GM18502 (cell line): ENCODE measurements at regions not wholly inside any gene's neighbourhood (a gene's known extent, or its start where the extent isn't known, plus 50 kb on each side); places are given as distances from the start of the nearest gene placed in this dataset.
"Not testable (repeated sequence)": the region's sequence is repeated elsewhere in the genome, so short reads cannot be mapped to it uniquely, and the experiment has no call there.

Source experiments
- ATAC-seq: cut with Tn5 transposase; IDR thresholded peaks from one replicate; pipeline ENCODE4 v1.9.1; 2021; ENCODE audit warnings: mild to moderate bottlenecking; ENCODE audit not compliant: unreplicated experiment, poor library complexity

GRCh38 chr6:144920391-144920961, 635.3 kb downstream of the UTRN start:
- no peak for ATAC-seq

- no peak for ATAC-seq
These were observed 636.3 kb downstream of the UTRN start for GRCh38 chr6:144921206-144921975.

- ATAC-seq = no peak
These were observed 637.1 kb downstream of the UTRN start for GRCh38 chr6:144922120-144922722.

- not testable (repeated sequence) for ATAC-seq
These were observed 637.8 kb downstream of the UTRN start for GRCh38 chr6:144922771-144923490.

GRCh38 chr6:144923491-144923787, 638.3 kb downstream of the UTRN start:
- ATAC-seq = not testable (repeated sequence)

- no peak for ATAC-seq
These were observed 643.7 kb downstream of the UTRN start for GRCh38 chr6:144928847-144929246.

- ATAC-seq = no peak
These were observed 644.1 kb downstream of the UTRN start for GRCh38 chr6:144929262-144929661.

- peak; percentile 78 for ATAC-seq
These were observed 646.3 kb downstream of the UTRN start for GRCh38 chr6:144931172-144932035.

- no peak for ATAC-seq
These were observed 647.5 kb downstream of the UTRN start for GRCh38 chr6:144932621-144933020.

- no peak for ATAC-seq
These were observed 650.0 kb downstream of the UTRN start for GRCh38 chr6:144935181-144935580.

- ATAC-seq = no peak
These were observed 650.5 kb downstream of the UTRN start for GRCh38 chr6:144935661-144936060.

- no peak for ATAC-seq
These were observed 651.6 kb downstream of the UTRN start for GRCh38 chr6:144936764-144937163.

GRCh38 chr6:144939921-144940320, 654.8 kb downstream of the UTRN start:
- no peak for ATAC-seq

- no peak for ATAC-seq
These were observed 659.0 kb downstream of the UTRN start for GRCh38 chr6:144944106-144944505.

- ATAC-seq = no peak
These were observed 662.4 kb downstream of the UTRN start for GRCh38 chr6:144947398-144947976.

GRCh38 chr6:144951730-144952437, 666.7 kb downstream of the UTRN start:
- no peak for ATAC-seq

GRCh38 chr6:144952456-144953240, 667.5 kb downstream of the UTRN start:
- no peak for ATAC-seq

GRCh38 chr6:144953552-144954240, 668.6 kb downstream of the UTRN start:
- no peak for ATAC-seq
